T-helper 1 cell (primary cell): ENCODE measurements at regions not wholly inside any gene's neighbourhood (a gene's known extent, or its start where the extent isn't known, plus 50 kb on each side); places are given as distances from the start of the nearest gene placed in this dataset.
"Not testable (repeated sequence)": the region's sequence is repeated elsewhere in the genome, so short reads cannot be mapped to it uniquely, and the experiment has no call there.

ENCODE experiments used
- DNase-seq, 5 donors: peaks; one replicate each; pipeline ENCODE4 v3.0.0-alpha.2; 2012 to 2020

GRCh38 chr14:84041421-84041820 is 1488.5 kb upstream of the FLRT2 start:
- no peak for DNase-seq

- no peak for DNase-seq
Measured at GRCh38 chr14:84042992-84043391, 1487.0 kb upstream of the FLRT2 start.

- no peak for DNase-seq
Measured at GRCh38 chr14:84064316-84065125, 1465.4 kb upstream of the FLRT2 start.

- DNase-seq = no peak
Measured at GRCh38 chr14:84065811-84066210, 1464.1 kb upstream of the FLRT2 start.

DNA sequence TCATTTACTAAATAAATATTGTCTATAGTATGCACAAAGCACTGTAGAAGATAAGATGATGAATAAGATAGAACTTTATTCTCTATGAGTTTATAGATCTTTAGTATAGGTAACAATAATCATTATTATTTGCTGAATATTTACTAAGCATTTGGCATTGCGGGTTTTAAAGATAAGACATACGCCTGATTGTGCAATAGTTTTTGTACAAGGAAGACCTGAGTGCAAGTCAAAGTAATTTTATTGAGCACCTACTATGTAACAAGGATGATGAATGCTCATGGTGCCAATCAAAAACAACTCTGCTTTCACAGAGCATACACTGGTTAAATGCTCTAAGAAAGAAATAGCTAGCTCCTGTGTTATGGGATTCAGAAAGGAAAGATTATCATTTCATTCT is 1461.7 kb upstream of the FLRT2 start:
- DNase-seq = no peak

GRCh38 chr14:84071061-84071460 is 1458.9 kb upstream of the FLRT2 start:
- no peak for DNase-seq

- no peak for DNase-seq
Measured at GRCh38 chr14:84074626-84075025, 1455.3 kb upstream of the FLRT2 start.

DNA sequence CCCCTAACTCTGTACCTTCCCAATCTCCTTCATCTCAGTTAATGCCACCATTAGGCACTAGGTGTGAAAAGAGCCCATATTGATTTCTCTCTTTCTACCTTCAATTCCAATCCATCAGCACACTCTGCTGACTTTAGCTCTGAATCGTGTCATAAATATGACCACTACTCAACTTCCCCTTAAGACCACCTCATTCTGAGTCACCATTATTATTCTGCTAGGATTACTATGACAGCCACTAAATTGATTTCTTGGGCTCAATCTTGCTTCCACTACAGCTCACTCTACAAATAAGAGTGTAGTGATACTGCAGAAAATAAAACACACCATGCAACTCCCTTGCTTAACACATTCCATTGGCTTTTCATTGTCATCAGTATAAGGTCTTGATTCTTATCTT is 1449.0 kb upstream of the FLRT2 start:
- no peak for DNase-seq

- no peak for DNase-seq
Measured at GRCh38 chr14:84084056-84084630, 1445.8 kb upstream of the FLRT2 start.

DNA sequence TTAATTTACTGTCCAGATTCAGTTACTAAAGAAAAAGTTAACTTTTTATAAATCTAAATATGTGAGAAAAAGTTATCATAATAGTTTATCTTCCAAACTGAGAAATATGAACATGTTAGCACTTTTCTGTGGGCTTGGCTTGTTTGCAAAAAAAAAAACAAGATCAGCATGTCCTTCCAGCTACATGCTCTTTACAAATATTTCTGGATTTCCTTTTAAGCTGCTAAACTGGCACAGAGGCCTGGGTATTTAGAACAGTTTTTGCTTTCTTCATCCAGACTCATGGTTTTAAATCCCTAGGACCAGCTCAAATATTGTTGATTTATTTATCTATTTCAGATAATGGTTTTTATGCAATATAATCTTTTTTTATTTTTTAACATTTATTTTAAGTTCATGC is 1444.5 kb upstream of the FLRT2 start:
- no peak for DNase-seq

DNA sequence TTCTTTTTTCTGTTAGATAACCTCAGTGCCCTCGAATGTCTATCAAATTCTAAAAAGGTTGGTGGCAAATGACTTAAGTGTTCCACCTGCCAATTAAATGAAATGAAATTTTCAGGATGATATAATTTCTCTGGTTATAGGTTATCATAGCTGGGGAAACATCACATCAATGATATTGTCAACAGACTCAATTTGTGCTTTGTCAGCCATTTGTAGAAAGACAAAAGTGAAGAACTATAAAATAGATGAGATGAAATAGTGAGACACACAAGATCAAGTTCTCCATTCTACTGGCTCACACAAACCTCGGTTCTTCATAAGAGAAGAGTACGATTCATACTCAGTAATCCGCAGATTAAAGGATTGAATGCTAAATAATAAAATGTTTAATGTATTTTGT is 1443.2 kb upstream of the FLRT2 start:
- no peak for DNase-seq

- DNase-seq = no peak
Measured at GRCh38 chr14:84087986-84088531, 1441.9 kb upstream of the FLRT2 start.

DNA sequence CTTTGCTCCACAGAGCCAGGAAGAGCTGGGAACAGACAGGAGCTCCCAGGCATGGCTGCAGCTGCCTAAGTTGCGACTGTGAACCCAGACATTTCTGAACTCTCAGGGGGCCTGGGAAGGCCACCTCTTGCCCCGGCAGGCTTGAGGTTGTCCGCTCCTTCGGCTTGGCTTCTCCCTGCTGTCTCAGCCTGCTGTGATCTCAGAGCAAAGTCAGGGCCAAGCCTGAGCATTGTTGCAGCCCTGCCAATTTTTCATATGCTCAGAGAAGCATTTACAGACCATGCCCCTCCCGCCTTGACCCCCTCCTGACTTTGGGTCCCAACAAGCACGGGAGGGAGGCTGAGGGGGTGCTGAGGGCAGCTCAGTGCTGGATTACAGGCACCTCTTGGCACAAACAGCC is 1439.1 kb upstream of the FLRT2 start:
- DNase-seq = no peak

DNA sequence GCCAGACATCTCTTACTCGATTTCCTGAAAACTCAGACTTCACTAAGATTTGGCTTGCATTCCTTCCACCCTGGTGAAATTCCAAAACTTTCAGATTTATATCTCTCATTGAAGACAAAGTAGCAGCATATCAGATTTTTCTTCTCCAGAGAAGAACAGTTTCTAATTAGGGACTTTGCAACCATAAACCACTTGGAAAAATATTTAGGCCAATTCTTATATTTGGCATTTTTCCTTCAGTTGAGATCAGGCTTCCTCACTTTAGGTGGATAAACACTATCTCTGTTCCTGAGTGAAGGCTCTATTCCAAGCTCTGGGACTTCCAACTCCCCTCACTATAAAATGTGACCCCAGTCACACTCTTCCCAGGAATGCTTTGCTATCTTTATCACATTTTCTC is 1434.3 kb upstream of the FLRT2 start:
- DNase-seq = no peak

DNA sequence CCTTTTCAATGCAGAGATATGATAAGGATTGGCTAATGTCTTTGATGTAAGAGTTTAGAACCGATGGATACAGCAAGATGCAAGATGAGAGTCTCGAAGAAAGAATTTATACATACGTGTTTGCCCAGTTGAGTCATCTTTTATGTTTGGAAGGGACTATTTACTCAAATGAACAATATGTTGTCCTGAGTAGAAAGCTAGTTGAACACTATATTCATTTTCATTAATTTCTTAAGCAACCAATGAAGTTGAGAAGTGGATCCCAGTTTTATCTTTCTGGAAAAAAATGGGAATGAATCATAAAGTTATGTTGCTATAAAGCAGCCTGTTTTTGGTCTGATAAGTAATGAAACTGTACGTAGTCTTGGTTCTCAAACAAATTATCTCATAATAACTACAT is 1431.7 kb upstream of the FLRT2 start:
- no peak for DNase-seq

GRCh38 chr14:84099560-84099959 is 1430.4 kb upstream of the FLRT2 start:
- DNase-seq = not testable (repeated sequence)

GRCh38 chr14:84107835-84108343 is 1422.1 kb upstream of the FLRT2 start:
- DNase-seq = no peak

- DNase-seq = no peak
Measured at GRCh38 chr14:84108746-84109457, 1421.0 kb upstream of the FLRT2 start.

GRCh38 chr14:84112589-84112988 is 1417.4 kb upstream of the FLRT2 start:
- DNase-seq = no peak

DNA sequence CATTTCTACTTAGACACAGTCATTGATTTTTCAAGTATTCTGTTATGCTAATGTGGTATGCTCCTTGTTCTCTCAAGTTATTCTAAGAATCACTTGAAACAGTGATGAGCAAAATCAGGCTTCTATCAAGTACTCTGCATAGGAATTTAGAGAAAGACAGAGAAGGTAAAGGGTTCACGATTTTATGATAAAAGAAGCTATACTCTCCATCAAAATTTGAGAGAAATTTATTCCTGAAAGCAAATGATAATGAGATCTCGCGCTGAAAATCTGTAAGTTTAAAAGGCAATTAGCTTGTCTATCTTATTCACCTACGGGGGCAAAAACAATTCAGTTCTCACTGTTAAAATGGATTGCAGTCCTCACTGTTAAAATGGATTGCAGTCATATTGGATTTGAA is 1404.3 kb upstream of the FLRT2 start:
- no peak for DNase-seq

- DNase-seq = no peak
Measured at GRCh38 chr14:84127495-84127894, 1402.4 kb upstream of the FLRT2 start.

DNA sequence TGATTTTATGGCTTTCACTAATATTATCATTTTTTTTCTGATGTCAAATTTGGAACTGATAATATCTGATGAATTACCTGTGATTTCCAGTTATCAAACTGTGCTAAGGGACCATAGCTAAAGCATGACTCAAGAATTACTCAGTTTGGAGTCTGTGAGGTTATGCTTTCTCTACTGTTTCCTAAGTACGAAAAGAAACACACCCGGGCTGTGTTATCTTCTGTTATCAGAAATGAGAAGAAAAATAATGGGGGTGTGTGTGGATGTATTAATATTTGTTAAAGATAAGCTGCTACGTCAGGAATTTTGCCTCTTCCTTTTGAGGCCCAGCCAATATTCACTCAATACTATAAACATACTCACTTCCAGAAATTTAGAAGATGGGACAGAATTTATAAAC is 1401.9 kb upstream of the FLRT2 start:
- DNase-seq = no peak

DNA sequence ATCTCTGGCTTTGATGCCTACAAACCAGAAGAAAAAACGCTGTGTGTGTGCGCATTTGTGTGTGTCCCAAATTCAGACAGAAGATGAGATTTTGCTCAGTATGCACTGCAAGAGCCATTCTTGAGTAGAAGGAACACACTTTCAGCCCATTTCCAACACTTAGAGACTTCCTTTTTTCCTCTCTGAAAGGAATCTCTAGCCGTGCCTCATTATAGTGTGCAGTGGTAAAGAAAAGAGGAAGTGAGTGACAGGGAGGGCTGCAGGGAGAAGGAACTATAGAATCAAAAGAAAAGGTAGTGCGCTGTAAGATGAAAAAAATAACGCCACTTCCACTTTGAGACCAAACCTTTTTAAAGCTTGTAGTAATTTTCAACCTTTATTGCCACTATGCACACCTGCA is 1400.9 kb upstream of the FLRT2 start:
- no peak for DNase-seq

DNA sequence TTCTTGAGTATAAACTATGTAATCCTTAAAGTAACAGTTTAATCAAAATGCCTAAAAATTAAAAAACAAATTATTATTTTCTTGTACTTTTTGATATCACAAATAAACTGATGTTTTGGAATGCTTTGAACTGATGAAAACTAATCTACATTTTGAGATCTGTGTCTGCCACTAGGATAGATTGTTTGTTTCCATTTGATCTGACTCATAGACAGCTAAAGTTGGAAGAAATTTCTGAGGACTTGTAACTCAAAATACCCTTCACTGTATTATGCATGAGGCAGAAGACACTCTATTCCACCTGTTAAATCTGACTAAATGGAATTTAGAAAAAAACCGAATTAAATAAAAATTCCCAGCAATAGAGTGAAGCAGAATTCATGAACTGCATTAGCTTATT is 1400.0 kb upstream of the FLRT2 start:
- DNase-seq = no peak
